Occipital lobe (tissue), 1 donor: ENCODE measurements at regions not wholly inside any gene's neighbourhood (a gene's known extent, or its start where the extent isn't known, plus 50 kb on each side); places are given as distances from the start of the nearest gene placed in this dataset.

Experiments used
- DNase-seq: peaks from one replicate; lab custom pipeline; 2025; lab: John Stamatoyannopoulos, UW

- no peak for DNase-seq
Observed at GRCh38 chr6:44559486-44560270, 172.2 kb downstream of the CDC5L start.

GRCh38 chr6:44560458-44561059 is 173.1 kb downstream of the CDC5L start:
- no peak for DNase-seq

- DNase-seq, result no peak
Observed at GRCh38 chr6:44561060-44561623, 173.6 kb downstream of the CDC5L start.

GRCh38 chr6:44561832-44562665 is 174.5 kb downstream of the CDC5L start:
- no peak for DNase-seq

GRCh38 chr6:44563397-44563796 is 175.9 kb downstream of the CDC5L start:
- DNase-seq, result no peak

GRCh38 chr6:44564906-44565524 is 177.5 kb downstream of the CDC5L start:
- DNase-seq, result no peak

DNA sequence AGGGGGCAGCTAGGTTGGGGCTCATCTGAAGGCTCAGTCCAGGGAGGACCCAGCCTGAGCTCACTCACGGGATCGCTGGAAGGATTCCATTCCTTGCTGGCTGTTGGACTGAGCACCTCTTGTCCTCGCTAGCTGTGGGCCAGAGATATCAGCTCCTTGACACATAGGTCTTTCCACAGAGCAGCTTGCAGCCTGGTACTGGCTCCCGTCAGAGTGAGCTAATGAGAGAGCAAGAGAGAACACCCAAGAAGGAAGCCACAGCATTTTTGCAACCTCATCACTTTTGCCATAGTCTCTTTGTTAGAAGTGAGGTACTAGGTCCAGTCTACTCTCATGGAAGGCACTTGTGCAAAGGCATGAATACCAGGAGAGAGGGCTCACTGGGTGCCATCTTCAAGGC is 179.9 kb downstream of the CDC5L start:
- no peak for DNase-seq

GRCh38 chr6:44569131-44569530 is 181.6 kb downstream of the CDC5L start:
- DNase-seq, result no peak

DNA sequence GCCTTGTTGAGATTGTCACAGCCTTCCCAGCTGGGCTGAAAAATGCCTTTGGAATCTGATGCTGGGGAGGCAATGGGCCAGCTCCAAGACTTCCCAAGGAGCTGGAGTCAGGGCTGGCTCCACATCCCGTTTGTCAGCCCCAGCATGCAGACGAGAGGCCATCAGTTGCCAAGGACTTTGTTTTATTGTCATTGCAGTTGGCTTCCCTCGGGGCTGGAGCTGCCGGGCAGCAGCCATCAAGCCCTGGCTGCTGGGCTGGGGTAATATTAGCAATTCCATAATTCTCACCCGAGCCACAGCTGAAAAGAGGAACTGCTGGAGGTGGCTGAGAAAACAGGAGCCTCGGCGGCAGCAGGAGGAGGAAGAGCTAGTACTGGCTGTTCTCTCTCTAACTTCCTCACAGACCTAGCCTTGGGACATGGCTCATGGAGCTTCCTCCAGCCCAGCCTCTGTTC is 182.5 kb downstream of the CDC5L start:
- peak; percentile 19 for DNase-seq

DNA sequence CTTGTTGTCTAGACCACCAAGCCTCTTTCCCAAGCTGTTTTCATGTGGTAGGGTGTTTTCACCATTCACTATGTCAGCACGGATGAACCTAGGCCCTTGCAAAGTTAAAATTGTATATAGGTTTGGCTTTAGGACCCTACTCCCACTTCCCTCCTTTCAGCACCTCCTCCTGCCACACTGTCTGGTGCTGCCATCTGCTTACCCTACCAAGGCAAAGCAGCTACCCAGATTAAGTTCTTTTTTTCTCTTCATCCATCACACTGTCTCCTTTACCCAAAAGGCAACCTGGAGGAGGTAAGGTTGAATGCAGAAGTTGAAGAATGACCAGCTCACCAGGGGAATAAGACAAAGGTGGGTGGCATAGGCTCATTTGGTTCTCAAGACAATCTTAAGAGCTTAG is 184.0 kb downstream of the CDC5L start:
- DNase-seq, result no peak

DNA sequence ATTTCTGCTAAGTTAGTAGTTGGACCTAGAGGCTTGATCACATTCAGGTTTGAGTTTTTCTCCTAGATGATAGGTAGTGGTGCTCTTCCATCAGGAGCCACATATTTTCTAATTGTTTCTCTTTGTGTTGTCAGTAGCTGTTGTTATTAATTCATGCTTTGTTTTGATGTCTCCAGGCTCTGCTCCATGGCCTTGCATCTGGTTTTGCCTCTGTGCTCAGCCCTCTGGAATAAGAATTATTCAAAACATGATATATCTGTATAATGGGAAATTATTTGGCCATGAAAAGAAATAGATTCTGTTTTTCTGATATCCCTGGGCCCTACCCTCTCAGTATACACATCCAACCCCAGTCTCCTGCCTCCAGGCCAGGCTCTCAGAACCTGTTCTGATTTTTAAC is 184.8 kb downstream of the CDC5L start:
- DNase-seq, result no peak

DNA sequence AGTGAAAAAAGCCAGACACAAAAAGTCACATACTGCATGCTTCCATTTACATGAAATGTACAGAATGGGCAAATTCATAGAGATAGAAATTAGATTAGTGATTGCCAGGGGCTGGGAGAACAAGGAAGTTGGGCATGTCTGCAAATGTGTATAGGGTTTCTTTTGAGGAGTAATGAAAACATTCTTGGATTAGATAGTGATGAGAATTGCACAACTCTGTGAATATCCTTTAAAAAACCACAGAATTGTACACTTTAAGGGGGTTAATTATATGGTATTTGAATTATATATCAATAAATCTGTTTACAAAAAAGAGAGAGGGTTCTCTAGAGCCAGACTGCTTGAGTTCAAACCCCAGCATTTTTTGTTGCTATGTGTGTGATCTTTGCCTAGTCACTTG is 188.1 kb downstream of the CDC5L start:
- DNase-seq, result no peak

DNA sequence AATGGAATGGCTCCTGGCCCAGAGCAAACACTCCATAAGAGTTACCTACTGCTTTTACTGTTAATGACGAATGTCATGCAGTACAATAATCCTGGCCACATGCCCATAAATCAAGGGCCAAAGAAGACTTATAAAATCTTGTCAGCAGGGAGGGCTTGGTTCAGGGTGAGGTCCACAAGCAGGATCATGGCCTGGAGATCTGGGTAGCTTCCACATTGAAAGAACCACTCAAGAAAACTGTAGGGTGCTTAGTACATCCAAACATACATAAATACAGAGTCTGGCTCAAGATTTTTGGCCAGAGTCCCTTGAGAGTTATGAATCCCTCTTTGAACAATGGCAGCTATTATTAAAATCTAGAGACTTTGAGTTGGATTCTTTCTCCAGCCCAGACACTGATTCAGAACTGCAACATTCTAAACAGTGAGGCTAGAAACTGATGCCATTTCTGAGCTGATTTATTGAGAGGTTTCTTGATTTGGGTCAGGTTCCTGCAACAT is 188.7 kb downstream of the CDC5L start:
- DNase-seq, result no peak

GRCh38 chr6:44580901-44581300 is 193.4 kb downstream of the CDC5L start:
- no peak for DNase-seq

- DNase-seq, result no peak
Observed at GRCh38 chr6:44582930-44583329, 195.4 kb downstream of the CDC5L start.

DNA sequence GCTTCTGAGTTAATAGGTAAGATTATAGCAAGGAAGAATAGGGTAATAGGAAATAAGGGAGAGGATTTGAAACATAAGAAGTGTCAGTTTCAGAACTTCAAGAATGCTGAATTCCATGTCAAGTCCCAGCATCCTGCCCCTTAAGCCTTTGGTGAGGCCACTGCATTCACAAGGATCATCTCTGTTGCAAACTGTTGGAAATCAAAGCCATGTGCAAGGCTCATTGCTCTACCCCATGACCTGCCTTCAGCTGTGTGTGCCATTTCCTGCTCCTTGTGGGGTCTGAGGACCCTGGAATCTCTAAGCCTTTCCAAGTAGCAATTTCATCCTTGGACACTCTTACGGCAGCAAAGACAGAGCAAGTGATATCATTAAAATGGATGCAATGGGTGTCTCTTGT is 203.0 kb downstream of the CDC5L start:
- no peak for DNase-seq

DNA sequence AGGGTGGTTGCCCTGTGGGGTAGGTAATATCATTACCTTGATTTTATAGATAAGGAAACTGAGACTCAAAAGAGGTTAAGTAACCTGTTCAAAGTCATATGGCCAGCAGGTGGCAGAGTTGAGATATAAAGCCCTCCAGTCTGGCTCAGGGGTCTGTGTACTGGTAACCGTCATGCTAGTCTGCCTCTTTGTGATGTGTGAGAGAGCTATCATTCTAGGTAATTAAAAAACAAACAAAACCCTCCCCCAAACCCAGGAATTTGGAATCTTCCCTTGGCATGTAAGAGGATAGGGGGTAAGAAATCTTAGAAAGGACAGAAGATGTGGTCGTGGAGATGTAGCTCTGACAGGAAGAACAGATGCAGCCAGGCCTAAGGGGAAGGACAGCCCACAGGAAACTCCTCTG is 206.0 kb downstream of the CDC5L start:
- DNase-seq, result no peak

GRCh38 chr6:44594481-44594880 is 207.0 kb downstream of the CDC5L start:
- DNase-seq, result no peak

DNA sequence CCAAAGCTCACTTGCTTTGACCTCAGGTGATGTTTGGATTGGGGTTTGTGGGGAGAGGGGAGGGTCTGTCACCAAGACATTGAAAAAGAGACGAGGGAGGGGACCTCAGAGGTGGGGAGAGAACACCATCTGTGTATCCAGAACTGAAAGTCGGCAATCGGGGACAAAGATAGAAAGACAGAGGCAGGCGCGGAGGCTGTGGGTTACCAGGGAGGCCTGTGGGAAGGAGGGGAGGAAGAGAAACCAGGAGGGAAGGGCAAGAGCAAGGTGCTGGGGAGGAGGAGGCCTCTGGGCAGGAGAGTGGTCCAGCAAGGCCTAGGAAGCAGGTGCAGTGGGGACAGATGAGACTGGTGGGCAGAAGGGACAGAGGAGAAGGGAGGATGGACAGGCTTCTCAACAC is 211.2 kb downstream of the CDC5L start:
- DNase-seq, result no peak

DNA sequence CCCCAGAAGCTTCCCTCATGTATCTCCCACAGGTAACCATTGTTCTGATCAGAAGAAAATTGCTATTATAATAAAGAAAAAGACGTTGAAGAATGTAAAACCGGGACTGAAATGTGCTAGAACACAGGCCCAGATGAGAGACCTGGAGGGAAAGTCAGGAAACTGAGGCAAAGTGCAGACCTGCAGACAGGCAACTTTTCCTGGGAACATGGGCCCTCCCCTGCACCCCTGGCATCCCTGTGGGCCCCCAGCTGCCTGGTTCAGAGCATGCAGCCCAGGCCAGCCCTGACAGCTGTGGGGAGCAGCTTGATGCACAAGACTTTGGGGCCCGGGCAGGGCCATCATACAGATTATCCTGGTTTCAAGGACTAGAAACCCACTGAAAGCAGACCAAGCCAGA is 212.2 kb downstream of the CDC5L start:
- no peak for DNase-seq

- DNase-seq, result no peak
Observed at GRCh38 chr6:44603044-44603686, 215.7 kb downstream of the CDC5L start.
